GM12878 (cell line): ENCODE measurements at regions not wholly inside any gene's neighbourhood (a gene's known extent, or its start where the extent isn't known, plus 50 kb on each side); places are given as distances from the start of the nearest gene placed in this dataset.

Source experiments
- ATAC-seq: fragments of 200-7000 bp; cut with Tn5 transposase; 3 replicates; pipeline ENCODE4 v1.9.1; 2020; ENCODE audit warnings: mild to moderate bottlenecking, moderate library complexity
- BruUV-seq: library from RNA; stranded (reverse); fragments of 400-500 nt; replicated peaks from 2 replicates; lab custom pipeline; 2021; lab: Mats Ljungman, UMichigan
- CTCF ChIA-PET: fragments of 300-600 bp; sonication (Branson Sonifier 250); formaldehyde crosslinking; extraction: SDS; loops from one replicate; lab custom pipeline; 2021; ENCODE audit warnings: inconsistent platforms; lab: Yijun Ruan, JAX
- POLR2A ChIA-PET: fragments of 350-600 bp; formaldehyde crosslinking; extraction: SDS; loops from one replicate; lab custom pipeline; 2021; ENCODE audit warnings: inconsistent platforms; lab: Charles Lee
- RAD21 ChIA-PET: fragments of 300-600 bp; sonication (Branson Sonifier 250); formaldehyde crosslinking; loops from one replicate; lab custom pipeline; 2023; ENCODE audit warnings: antibody characterized with exemption; ENCODE audit not compliant: unreplicated experiment; lab: Charles Lee
- SMC1A ChIA-PET: fragments of 300-600 bp; sonication (Branson Sonifier 250); formaldehyde crosslinking; loops from one replicate; lab custom pipeline; 2023; ENCODE audit not compliant: unreplicated experiment, uncharacterized antibody; lab: Charles Lee
- DNase-seq: peaks from one replicate; pipeline ENCODE4 v3.0.0-alpha.2; 2011; ENCODE audit warnings: low read depth, low spot score
- FAIRE-seq: peaks from 3 replicates; lab custom pipeline; 2011; peaks lifted over from hg19 to GRCh38; lab: Jason Lieb, UNC
- H2AFZ ChIP-seq: 2 replicates; pipeline ENCODE4 v1.6.0; 2011; ENCODE audit warnings: low read depth, low read length, control low read depth; ENCODE audit not compliant: control insufficient read depth
- H3K27ac ChIP-seq: 2 replicates; pipeline ENCODE4 v1.5.1; 2011; ENCODE audit warnings: control low read depth; ENCODE audit not compliant: control insufficient read depth, insufficient read depth
- H3K27me3 ChIP-seq, 2 experiments: replicated peaks in 1 of 2; 2 replicates each; pipeline versions ENCODE4 v1.6.0 to v1.6.1; 2011; ENCODE audit warnings: low read length in 1 of 2; ENCODE audit not compliant: control insufficient read depth in 2 of 2, insufficient read depth in 2 of 2
- H3K36me3 ChIP-seq, 2 experiments: 2 replicates each; pipeline ENCODE4 v1.5.1; 2011; ENCODE audit warnings: low read length in 1 of 2; ENCODE audit not compliant: control insufficient read depth in 2 of 2, insufficient read depth in 2 of 2
- H3K4me1 ChIP-seq: 2 replicates; pipeline ENCODE4 v1.6.1; 2011; ENCODE audit warnings: mild to moderate bottlenecking, low read length, moderate library complexity, mixed read lengths; ENCODE audit not compliant: control insufficient read depth, insufficient read depth
- H3K4me2 ChIP-seq: 2 replicates; pipeline ENCODE4 v1.6.0; 2011; ENCODE audit warnings: control low read depth; ENCODE audit not compliant: control insufficient read depth, insufficient read depth
- H3K4me3 ChIP-seq: fragments of 200-600 bp; sonication (generic); 2 replicates; pipeline ENCODE4 v1.5.1; 2016
- H3K79me2 ChIP-seq: 2 replicates; pipeline ENCODE4 v1.6.0; 2011; ENCODE audit warnings: low read length; ENCODE audit not compliant: control insufficient read depth, insufficient read depth
- H3K9ac ChIP-seq: 2 replicates; pipeline ENCODE4 v1.8.0; 2011; ENCODE audit warnings: low read length, control low read depth, mixed read lengths; ENCODE audit not compliant: control insufficient read depth, insufficient read depth
- H3K9me3 ChIP-seq: replicated peaks from 3 replicates; pipeline ENCODE4 v1.5.1; 2011; ENCODE audit warnings: mild to moderate bottlenecking, low read length; ENCODE audit not compliant: control insufficient read depth, insufficient read depth
- H4K20me1 ChIP-seq: 2 replicates; pipeline ENCODE4 v1.6.0; 2011; ENCODE audit not compliant: control insufficient read depth, insufficient read depth
- BCL11A ChIP-seq: IDR thresholded peaks from 2 replicates; pipeline ENCODE4 v1.6.1; 2011; ENCODE audit warnings: low read depth, low read length
- CBFB ChIP-seq: IDR thresholded peaks from 2 replicates; pipeline ENCODE4 v1.6.1; 2016; ENCODE audit warnings: antibody characterized with exemption, low read depth
- CBX3 ChIP-seq: fragments of 200-600 bp; sonication (generic); IDR thresholded peaks from 2 replicates; pipeline ENCODE4 v1.6.1; 2016; ENCODE audit warnings: low read depth, borderline replicate concordance
- CBX5 ChIP-seq: sonication (generic); IDR thresholded peaks from 2 replicates; pipeline ENCODE4 v1.6.1; 2016; ENCODE audit warnings: low read depth, moderate library complexity, mild to moderate bottlenecking, inconsistent platforms
- CREM ChIP-seq: IDR thresholded peaks from 2 replicates; pipeline ENCODE4 v1.6.1; 2014; ENCODE audit warnings: antibody characterized with exemption, low read depth
- EED ChIP-seq: sonication (generic); IDR thresholded peaks from 2 replicates; pipeline ENCODE4 v1.6.1; 2016; ENCODE audit warnings: antibody characterized with exemption, low read depth
- GATAD2B ChIP-seq: fragments of 450-650 bp; conservative IDR thresholded peaks from 2 replicates; pipeline ENCODE4 v1.6.1; 2017; ENCODE audit warnings: low read depth, mild to moderate bottlenecking, moderate library complexity
- HCFC1 ChIP-seq: fragments of 150-350 bp; IDR thresholded peaks from 2 replicates; pipeline ENCODE4 v1.6.1; 2014; ENCODE audit warnings: low read length
- HDGF ChIP-seq: fragments of 450-650 bp; IDR thresholded peaks from 2 replicates; pipeline ENCODE4 v1.6.1; 2016; ENCODE audit warnings: antibody characterized with exemption
- KDM1A ChIP-seq: fragments of 200-600 bp; sonication (generic); IDR thresholded peaks from 2 replicates; pipeline ENCODE4 v1.6.1; 2016; ENCODE audit warnings: borderline replicate concordance
- LARP7 ChIP-seq: fragments of 450-650 bp; IDR thresholded peaks from 2 replicates; pipeline ENCODE4 v1.6.1; 2017; ENCODE audit warnings: mild to moderate bottlenecking
- MYB ChIP-seq: fragments of 150-350 bp; IDR thresholded peaks from 2 replicates; pipeline ENCODE4 v1.6.1; 2014; ENCODE audit warnings: mild to moderate bottlenecking, low read depth, low read length, borderline replicate concordance
- PAX8 ChIP-seq: fragments of 450-650 bp; IDR thresholded peaks from 2 replicates; pipeline ENCODE4 v1.6.1; 2017; ENCODE audit warnings: mild to moderate bottlenecking, moderate library complexity
- RELA ChIP-seq: fragments of 450-650 bp; IDR thresholded peaks from 2 replicates; pipeline ENCODE4 v1.8.0; 2014; ENCODE audit warnings: borderline replicate concordance; ENCODE audit not compliant: partially characterized antibody
- RFX5 ChIP-seq: IDR thresholded peaks from 2 replicates; pipeline ENCODE4 v1.6.1; 2011; ENCODE audit warnings: low read depth, low read length, improper control_type of control experiment
- SIN3A ChIP-seq: IDR thresholded peaks from 2 replicates; pipeline ENCODE4 v1.6.1; 2012; ENCODE audit warnings: low read depth, low read length, improper control_type of control experiment
- TCF3 ChIP-seq: IDR thresholded peaks from 2 replicates; pipeline ENCODE4 v1.6.1; 2012; ENCODE audit warnings: low read depth, mild to moderate bottlenecking, low read length, borderline replicate concordance; ENCODE audit not compliant: insufficient read depth
- WGBS: methylation state at CpG from one replicate; pipeline ENCODE4 v1.1.6; 2016; ENCODE audit warnings: low lambda C conversion rate; ENCODE audit not compliant: insufficient replicate concordance, insufficient coverage; ENCODE audit errors: missing lambda C conversion rate; 5-methylcytosine and 5-hydroxymethylcytosine counted together
- in situ Hi-C: fragments of 300-500 bp; cut with MboI; formaldehyde crosslinking; loops from 9 replicates; pipeline ENCODE4 v1.14.3; 2018; ENCODE audit warnings: mixed read lengths
- intact Hi-C: fragments of 100-400 bp; cut with micrococcal nuclease; formaldehyde crosslinking; loops from one replicate; pipeline ENCODE4 v1.14.2; 2022; ENCODE audit not compliant: unreplicated experiment
- TF ChIP-seq, protein P1 (sequence below): fragments of 450-650 bp; IDR thresholded peaks from 2 replicates; pipeline ENCODE4 v1.6.1; 2017; ENCODE audit warnings: borderline replicate concordance
- TF ChIP-seq, protein P2 (sequence below): fragments of 450-650 bp; IDR thresholded peaks from 2 replicates; pipeline ENCODE4 v1.6.1; 2018; ENCODE audit warnings: mild to moderate bottlenecking, low read depth, moderate library complexity; ENCODE audit not compliant: partially characterized antibody
- TF ChIP-seq, protein P3 (sequence below): fragments of 450-650 bp; IDR thresholded peaks from 2 replicates; pipeline ENCODE4 v1.6.1; 2017; ENCODE audit warnings: antibody characterized with exemption, mild to moderate bottlenecking, moderate library complexity

DNA sequence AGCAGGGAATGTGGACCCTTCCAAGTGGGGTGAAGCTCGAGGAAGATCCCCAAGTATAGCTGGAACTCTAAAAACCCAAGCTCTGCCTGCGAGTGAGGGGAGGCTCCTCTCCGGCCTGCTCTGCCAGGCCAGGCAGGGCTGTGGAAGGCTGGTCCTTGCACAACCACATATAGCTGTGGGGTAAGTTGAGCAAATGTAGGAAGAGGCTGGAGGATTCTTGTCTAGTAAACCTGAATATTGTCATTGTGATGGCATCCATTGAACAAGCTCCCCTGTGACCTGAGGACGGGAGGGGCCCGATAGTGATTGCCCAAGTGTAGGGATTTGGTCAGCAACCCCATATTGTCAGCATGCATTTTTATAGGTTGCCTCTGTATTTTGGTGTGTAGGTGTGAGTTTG, 103.0 kb downstream of the ACKR3 start:
- no peak overlapping the region for H3K4me2 ChIP-seq
- no peaks in the 10 kb centered on the region for H3K4me1 ChIP-seq
- FAIRE-seq = no peak
- TF ChIP-seq CREM (no peak), SIN3A (no peak), CBX5 (no peak), BCL11A (no peak), PAX8 (no peak), HDGF (no peak), EED (no peak), GATAD2B (no peak), LARP7 (no peak), HCFC1 (no peak), CBFB (no peak), MYB (no peak), RELA (no peak), KDM1A (no peak), CBX3 (no peak), RFX5 (no peak), TCF3 (no peak)
- TF ChIP-seq, protein P1, sequence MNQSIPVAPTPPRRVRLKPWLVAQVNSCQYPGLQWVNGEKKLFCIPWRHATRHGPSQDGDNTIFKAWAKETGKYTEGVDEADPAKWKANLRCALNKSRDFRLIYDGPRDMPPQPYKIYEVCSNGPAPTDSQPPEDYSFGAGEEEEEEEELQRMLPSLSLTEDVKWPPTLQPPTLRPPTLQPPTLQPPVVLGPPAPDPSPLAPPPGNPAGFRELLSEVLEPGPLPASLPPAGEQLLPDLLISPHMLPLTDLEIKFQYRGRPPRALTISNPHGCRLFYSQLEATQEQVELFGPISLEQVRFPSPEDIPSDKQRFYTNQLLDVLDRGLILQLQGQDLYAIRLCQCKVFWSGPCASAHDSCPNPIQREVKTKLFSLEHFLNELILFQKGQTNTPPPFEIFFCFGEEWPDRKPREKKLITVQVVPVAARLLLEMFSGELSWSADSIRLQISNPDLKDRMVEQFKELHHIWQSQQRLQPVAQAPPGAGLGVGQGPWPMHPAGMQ = no peak
- TF ChIP-seq, protein P2, sequence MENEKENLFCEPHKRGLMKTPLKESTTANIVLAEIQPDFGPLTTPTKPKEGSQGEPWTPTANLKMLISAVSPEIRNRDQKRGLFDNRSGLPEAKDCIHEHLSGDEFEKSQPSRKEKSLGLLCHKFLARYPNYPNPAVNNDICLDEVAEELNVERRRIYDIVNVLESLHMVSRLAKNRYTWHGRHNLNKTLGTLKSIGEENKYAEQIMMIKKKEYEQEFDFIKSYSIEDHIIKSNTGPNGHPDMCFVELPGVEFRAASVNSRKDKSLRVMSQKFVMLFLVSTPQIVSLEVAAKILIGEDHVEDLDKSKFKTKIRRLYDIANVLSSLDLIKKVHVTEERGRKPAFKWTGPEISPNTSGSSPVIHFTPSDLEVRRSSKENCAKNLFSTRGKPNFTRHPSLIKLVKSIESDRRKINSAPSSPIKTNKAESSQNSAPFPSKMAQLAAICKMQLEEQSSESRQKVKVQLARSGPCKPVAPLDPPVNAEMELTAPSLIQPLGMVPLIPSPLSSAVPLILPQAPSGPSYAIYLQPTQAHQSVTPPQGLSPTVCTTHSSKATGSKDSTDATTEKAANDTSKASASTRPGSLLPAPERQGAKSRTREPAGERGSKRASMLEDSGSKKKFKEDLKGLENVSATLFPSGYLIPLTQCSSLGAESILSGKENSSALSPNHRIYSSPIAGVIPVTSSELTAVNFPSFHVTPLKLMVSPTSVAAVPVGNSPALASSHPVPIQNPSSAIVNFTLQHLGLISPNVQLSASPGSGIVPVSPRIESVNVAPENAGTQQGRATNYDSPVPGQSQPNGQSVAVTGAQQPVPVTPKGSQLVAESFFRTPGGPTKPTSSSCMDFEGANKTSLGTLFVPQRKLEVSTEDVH = no peak
- TF ChIP-seq, protein P3, sequence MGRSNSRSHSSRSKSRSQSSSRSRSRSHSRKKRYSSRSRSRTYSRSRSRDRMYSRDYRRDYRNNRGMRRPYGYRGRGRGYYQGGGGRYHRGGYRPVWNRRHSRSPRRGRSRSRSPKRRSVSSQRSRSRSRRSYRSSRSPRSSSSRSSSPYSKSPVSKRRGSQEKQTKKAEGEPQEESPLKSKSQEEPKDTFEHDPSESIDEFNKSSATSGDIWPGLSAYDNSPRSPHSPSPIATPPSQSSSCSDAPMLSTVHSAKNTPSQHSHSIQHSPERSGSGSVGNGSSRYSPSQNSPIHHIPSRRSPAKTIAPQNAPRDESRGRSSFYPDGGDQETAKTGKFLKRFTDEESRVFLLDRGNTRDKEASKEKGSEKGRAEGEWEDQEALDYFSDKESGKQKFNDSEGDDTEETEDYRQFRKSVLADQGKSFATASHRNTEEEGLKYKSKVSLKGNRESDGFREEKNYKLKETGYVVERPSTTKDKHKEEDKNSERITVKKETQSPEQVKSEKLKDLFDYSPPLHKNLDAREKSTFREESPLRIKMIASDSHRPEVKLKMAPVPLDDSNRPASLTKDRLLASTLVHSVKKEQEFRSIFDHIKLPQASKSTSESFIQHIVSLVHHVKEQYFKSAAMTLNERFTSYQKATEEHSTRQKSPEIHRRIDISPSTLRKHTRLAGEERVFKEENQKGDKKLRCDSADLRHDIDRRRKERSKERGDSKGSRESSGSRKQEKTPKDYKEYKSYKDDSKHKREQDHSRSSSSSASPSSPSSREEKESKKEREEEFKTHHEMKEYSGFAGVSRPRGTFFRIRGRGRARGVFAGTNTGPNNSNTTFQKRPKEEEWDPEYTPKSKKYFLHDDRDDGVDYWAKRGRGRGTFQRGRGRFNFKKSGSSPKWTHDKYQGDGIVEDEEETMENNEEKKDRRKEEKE = no peak
- no peaks in the 10 kb centered on the region; a peak in 2 of 4 replicates for H3K27me3 ChIP-seq
- no peaks in the 10 kb centered on the region for H3K79me2 ChIP-seq
- DNase-seq = no peak
- H3K4me3 ChIP-seq = no peak overlapping the region
- no TSS peak for BruUV-seq
- no peaks in the 10 kb centered on the region for H3K36me3 ChIP-seq
- 51% methylated on average over 5 of the region's 5 CpGs for WGBS
- SMC1A ChIA-PET = no interaction called here
- no peak for ATAC-seq
- RAD21 ChIA-PET = interaction anchor here (0.9 kb wide), 1 partner anchor 35 kb away, joined by 3 read pairs; no protein-coding TSS in a partner anchor
- CTCF ChIA-PET = no interaction called here
- H2AFZ ChIP-seq = no peak overlapping the region
- in situ Hi-C loops (no loop called here), intact Hi-C loops (no loop called here)
- no peak overlapping the region for H3K9ac ChIP-seq
- H3K9me3 ChIP-seq = no peaks in the 10 kb centered on the region
- POLR2A ChIA-PET = no interaction called here
- no peak overlapping the region for H3K27ac ChIP-seq
- H4K20me1 ChIP-seq = no peaks in the 10 kb centered on the region
